Thyroid gland (tissue), 4 donors: ENCODE measurements at regions not wholly inside any gene's neighbourhood (a gene's known extent, or its start where the extent isn't known, plus 50 kb on each side); places are given as distances from the start of the nearest gene placed in this dataset.

Experiments used
- DNase-seq, 2 donors: peaks; one replicate each; pipeline ENCODE4 v3.0.0-alpha.2; 2019
- H3K27ac ChIP-seq, 3 donors: fragments of 200-600 bp; sonication (generic); 1 replicate in 2 of 3; 2 replicates in 1 of 3; pipeline ENCODE4 v1.5.1; 2016 to 2019; ENCODE audit warnings: mild to moderate bottlenecking in 1 of 3, moderate library complexity in 1 of 3
- H3K27me3 ChIP-seq: fragments of 200-600 bp; sonication (generic); one replicate; pipeline ENCODE4 v1.5.1; 2019
- H3K36me3 ChIP-seq, 2 donors: fragments of 200-600 bp; sonication (generic); one replicate each; pipeline ENCODE4 v1.5.1; 2016 to 2019
- H3K4me1 ChIP-seq, 2 donors: fragments of 200-600 bp; sonication (generic); one replicate each; pipeline ENCODE4 v1.5.1; 2017 to 2019
- H3K4me3 ChIP-seq, 3 donors: fragments of 200-600 bp; sonication (generic); replicated peaks in 1 of 3; 1 replicate in 2 of 3; 2 replicates in 1 of 3; pipeline ENCODE4 v1.5.1; 2016; ENCODE audit warnings: mild to moderate bottlenecking in 1 of 3
- H3K9me3 ChIP-seq: fragments of 200-600 bp; sonication (generic); one replicate; pipeline ENCODE4 v1.5.1; 2017
- POLR2A ChIP-seq, 2 donors: fragments of 450-650 bp; IDR thresholded peaks; one replicate each; pipeline ENCODE4 v1.6.1; 2017; ENCODE audit warnings: antibody characterized with exemption in 2 of 2, mild to moderate bottlenecking in 2 of 2, moderate library complexity in 1 of 2
- WGBS, 2 donors: methylation state at CpG; one replicate each; pipeline ENCODE4 v1.1.5; 2017; 5-methylcytosine and 5-hydroxymethylcytosine counted together
- intact Hi-C: fragments of 100-400 bp; cut with DNase I; formaldehyde crosslinking; loops from one replicate; pipeline ENCODE4 v1.15.1; 2023
- TF ChIP-seq, protein P1 (sequence below), 6 experiments: fragments of 200-600 bp in 3 of 6; fragments of 450-650 bp in 3 of 6; sonication (generic) in 3 of 6; IDR thresholded peaks; one replicate each; pipeline ENCODE4 v1.5.1; 2016 to 2019; ENCODE audit warnings: antibody characterized with exemption in 6 of 6, mild to moderate bottlenecking in 2 of 6, inconsistent platforms in 1 of 6, moderate library complexity in 1 of 6

DNA sequence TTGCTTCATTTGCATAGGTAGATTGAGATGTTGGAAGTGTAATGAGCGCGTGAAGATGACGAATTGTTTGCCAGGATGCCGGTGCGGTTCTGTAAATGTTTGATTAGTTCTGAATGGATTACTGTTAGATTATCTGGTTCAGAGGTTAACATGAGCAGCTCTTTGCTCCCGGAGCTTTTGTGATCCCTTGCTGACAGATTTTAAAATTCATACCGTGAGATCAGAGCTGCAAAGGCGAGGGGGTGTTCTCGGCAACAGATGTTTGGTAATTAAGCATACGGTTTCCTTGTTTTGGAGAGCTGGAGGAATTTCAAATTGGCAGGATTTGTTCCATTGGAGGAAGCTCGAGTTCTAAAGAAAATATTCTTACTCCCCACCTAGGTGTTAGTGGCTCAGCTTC is 237.8 kb upstream of the GPR26 start:
- no peaks in the 10 kb centered on the region for H3K27me3 ChIP-seq
- WGBS, 2 donors: 50 to 68% methylated on average over 11 of the region's 11 CpGs

DNA sequence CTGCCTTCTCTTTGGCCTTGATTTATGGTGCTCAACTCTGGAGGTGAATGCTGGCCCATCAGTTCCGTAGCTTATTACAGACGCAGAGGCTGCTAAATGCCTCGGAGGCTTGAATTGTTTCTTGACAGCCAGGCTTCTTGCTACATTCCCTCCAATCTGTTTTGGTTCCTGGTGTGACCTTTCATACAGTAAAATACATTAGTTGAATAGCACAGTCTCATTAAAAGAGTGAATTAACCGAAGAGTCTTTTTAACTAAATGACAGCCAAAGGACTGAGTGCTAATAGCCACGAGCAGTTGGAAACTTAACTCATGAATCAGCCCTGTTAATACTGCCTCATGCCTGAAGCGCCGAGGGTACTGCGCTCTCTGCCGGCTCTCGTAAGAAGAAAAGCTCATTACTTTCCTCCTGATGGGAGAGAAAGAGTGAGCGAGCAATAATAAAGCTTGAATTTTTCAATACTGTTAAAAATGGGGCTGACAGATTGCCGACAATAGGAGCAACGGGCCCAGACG is 236.4 kb upstream of the GPR26 start:
- intact Hi-C loops: no loop called here
- H3K9me3 ChIP-seq: no peaks in the 10 kb centered on the region
- WGBS, 2 donors: 83 to 84% methylated on average over 14 of the region's 14 CpGs
- no peaks in the 10 kb centered on the region for H3K27me3 ChIP-seq
- no peak for DNase-seq
- H3K27ac ChIP-seq: no peak overlapping the region
- TF ChIP-seq, protein P1, sequence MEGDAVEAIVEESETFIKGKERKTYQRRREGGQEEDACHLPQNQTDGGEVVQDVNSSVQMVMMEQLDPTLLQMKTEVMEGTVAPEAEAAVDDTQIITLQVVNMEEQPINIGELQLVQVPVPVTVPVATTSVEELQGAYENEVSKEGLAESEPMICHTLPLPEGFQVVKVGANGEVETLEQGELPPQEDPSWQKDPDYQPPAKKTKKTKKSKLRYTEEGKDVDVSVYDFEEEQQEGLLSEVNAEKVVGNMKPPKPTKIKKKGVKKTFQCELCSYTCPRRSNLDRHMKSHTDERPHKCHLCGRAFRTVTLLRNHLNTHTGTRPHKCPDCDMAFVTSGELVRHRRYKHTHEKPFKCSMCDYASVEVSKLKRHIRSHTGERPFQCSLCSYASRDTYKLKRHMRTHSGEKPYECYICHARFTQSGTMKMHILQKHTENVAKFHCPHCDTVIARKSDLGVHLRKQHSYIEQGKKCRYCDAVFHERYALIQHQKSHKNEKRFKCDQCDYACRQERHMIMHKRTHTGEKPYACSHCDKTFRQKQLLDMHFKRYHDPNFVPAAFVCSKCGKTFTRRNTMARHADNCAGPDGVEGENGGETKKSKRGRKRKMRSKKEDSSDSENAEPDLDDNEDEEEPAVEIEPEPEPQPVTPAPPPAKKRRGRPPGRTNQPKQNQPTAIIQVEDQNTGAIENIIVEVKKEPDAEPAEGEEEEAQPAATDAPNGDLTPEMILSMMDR (IDR thresholded peaks at IDR 0.05): no peak
- no peak for TF ChIP-seq POLR2A (IDR thresholded peaks at IDR 0.05)
- no peaks in the 10 kb centered on the region for H3K4me1 ChIP-seq
- no peaks in the 10 kb centered on the region for H3K36me3 ChIP-seq
- no peak overlapping the region for H3K4me3 ChIP-seq

More for the DNA sequence above, 237.8 kb upstream of the GPR26 start:
- Histone ChIP-seq H3K9me3 (no peaks in the 10 kb centered on the region), H3K4me1 (no peaks in the 10 kb centered on the region), H3K36me3 (no peaks in the 10 kb centered on the region), H3K27ac (no peak overlapping the region), H3K4me3 (no peak overlapping the region)
- intact Hi-C loops: no loop called here
- DNase-seq: no peak
- TF ChIP-seq POLR2A (IDR thresholded peaks at IDR 0.05): no peak
- TF ChIP-seq, protein P1 (IDR thresholded peaks at IDR 0.05): no peak

DNA sequence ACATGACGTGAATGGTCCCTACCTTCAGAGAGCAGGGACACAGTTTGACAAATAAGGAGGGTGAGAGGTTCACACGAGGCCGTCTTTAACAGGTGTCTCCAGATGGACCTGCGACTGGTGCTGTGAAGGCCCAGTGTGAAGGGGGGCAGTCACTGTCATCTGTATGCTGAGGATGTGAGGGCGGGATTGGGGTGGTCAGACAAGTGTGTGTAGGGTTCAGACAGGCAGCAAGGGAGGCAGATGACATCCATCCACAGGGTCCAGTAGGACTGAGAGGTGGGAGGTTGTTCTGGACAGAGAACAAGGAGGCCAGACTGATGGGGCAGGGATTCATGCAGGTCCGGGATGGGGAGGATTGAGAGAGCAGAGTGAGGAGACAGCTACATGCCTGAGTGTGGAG is 232.6 kb upstream of the GPR26 start:
- Histone ChIP-seq H3K36me3 (no peaks in the 10 kb centered on the region), H3K4me1 (no peaks in the 10 kb centered on the region), H3K27me3 (no peaks in the 10 kb centered on the region), H3K4me3 (no peak overlapping the region), H3K9me3 (no peaks in the 10 kb centered on the region), H3K27ac (no peak overlapping the region)
- no peak for DNase-seq
- intact Hi-C loops: no loop called here
- no peak for TF ChIP-seq POLR2A (IDR thresholded peaks at IDR 0.05)
- TF ChIP-seq, protein P1 (IDR thresholded peaks at IDR 0.05): no peak
- 90 to 94% methylated on average over 6 of the region's 6 CpGs for WGBS, 2 donors

DNA sequence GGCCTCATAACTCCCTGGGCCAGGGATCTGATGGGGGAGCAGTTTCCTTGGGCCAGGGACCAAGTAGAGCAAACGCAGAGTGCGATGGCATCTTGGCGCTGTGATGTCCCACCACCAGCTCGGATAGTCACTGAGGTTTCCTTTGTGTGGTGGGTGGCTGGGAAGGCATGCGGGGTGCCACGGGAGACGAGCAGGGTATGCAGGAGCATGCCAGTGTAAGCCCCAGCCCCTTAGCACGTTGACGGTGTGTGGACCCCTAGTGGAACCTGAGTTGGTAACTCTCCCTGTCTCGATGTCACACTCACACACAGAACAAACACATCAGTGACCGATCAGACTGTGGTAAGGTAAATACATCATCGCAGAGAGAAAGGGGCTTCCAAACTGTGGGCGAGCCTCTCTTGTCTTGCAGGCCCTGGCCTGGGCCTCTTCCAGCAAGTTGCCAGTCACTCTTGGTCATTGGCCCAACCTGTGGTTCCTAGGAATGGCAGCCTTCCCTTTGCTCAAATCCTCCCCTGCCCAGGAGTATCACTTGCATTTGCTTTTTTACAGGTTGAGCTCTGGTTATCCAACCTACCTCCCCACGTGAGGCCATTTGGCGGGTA is 231.6 kb upstream of the GPR26 start:
- 81 to 92% methylated on average over 14 to 15 of the region's 15 CpGs for WGBS, 2 donors
- Histone ChIP-seq H3K4me3 (no peak overlapping the region), H3K4me1 (no peaks in the 10 kb centered on the region), H3K27ac (no peak overlapping the region), H3K27me3 (no peaks in the 10 kb centered on the region), H3K36me3 (no peaks in the 10 kb centered on the region), H3K9me3 (no peaks in the 10 kb centered on the region)
- no peak for DNase-seq
- intact Hi-C loops: no loop called here
- TF ChIP-seq, protein P1 (IDR thresholded peaks at IDR 0.05): no peak
- no peak for TF ChIP-seq POLR2A (IDR thresholded peaks at IDR 0.05)

DNA sequence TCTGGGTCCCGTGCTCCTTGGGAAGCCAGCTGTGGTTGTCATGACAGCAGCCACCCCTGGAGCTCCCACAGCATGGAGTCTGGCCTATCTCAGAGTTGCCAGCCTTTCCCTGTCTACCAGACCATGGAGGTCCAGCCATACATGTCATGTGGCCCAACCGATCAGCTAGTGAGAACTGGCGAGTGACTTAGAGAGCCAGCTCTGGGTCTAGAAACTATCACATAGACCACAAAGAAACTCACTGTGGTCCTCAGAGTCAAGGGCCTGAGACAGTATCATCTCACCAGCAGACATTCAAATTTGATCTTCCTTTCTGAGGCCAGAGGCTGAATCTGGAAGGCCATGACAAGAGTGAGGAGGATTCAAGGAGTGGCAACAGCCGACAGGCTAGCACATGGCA is 223.3 kb upstream of the GPR26 start:
- Histone ChIP-seq H3K9me3 (no peaks in the 10 kb centered on the region), H3K36me3 (no peaks in the 10 kb centered on the region), H3K27me3 (no peaks in the 10 kb centered on the region), H3K4me1 (no peaks in the 10 kb centered on the region), H3K27ac (no peak overlapping the region), H3K4me3 (no peak overlapping the region)
- DNase-seq: no peak
- 90 to 93% methylated on average over 4 of the region's 4 CpGs for WGBS, 2 donors
- TF ChIP-seq, protein P1 (IDR thresholded peaks at IDR 0.05): no peak
- no peak for TF ChIP-seq POLR2A (IDR thresholded peaks at IDR 0.05)
- intact Hi-C loops: no loop called here
